ENCODE measurements at regions not wholly inside any gene's neighbourhood (a gene's known extent, or its start where the extent isn't known, plus 50 kb on each side); places are given as distances from the start of the nearest gene placed in this dataset.
A peak's percentile ranks its signal among the peaks of the same experiment; 100 is the strongest.

DNA sequence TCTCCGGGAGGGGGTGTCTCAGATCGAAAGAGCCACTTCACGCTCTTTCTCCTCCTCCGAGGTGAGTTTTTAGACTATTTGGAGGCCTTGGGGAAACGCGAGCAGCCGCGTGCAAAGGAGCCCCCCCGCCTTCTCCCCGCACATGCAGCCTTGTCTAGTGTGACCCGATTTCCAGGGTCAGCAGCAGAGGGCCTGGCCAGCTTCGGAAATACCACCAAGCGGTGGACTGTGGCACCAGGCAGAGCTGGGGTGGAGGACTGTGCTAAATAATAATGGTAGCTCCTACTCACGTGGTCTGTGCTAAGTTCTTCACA, 79.3 kb upstream of the BCOR start (continued):
- TF ChIP-seq XRCC5 (optimal IDR thresholded peaks at IDR 0.05; ENCODE audit: low read length) (no peak), DDIT3 (CRISPR knock-in tag; IDR thresholded peaks at IDR 0.05) (no peak), ZNF367 (CRISPR knock-in tag; IDR thresholded peaks at IDR 0.05; ENCODE audit: borderline replicate concordance) (no peak), ZNF639 (CRISPR knock-in tag; conservative IDR thresholded peaks at IDR 0.05) (no peak), ELF3 (CRISPR knock-in tag; IDR thresholded peaks at IDR 0.05) (no peak), ZNF570 (CRISPR knock-in tag; IDR thresholded peaks at IDR 0.05; ENCODE audit: borderline replicate concordance) (no peak), ZSCAN20 (CRISPR knock-in tag; IDR thresholded peaks at IDR 0.05; ENCODE audit: borderline replicate concordance) (no peak), SRF (IDR thresholded peaks at IDR 0.05; ENCODE audit: low read depth, low read length) (no peak), ZNF350 (CRISPR knock-in tag; IDR thresholded peaks at IDR 0.05; ENCODE audit: borderline replicate concordance, low read depth) (no peak), SP5 (CRISPR knock-in tag; IDR thresholded peaks at IDR 0.05; ENCODE audit: borderline replicate concordance, low read depth) (no peak), ZBTB33 (CRISPR knock-in tag; IDR thresholded peaks at IDR 0.05) (no peak), SRSF4 (IDR thresholded peaks at IDR 0.05; ENCODE audit: low read depth, low read length, poor library complexity, severe bottlenecking) (no peak), NR3C1 (CRISPR knock-in tag; IDR thresholded peaks at IDR 0.05) (no peak)
- TF ChIP-seq, protein P1, sequence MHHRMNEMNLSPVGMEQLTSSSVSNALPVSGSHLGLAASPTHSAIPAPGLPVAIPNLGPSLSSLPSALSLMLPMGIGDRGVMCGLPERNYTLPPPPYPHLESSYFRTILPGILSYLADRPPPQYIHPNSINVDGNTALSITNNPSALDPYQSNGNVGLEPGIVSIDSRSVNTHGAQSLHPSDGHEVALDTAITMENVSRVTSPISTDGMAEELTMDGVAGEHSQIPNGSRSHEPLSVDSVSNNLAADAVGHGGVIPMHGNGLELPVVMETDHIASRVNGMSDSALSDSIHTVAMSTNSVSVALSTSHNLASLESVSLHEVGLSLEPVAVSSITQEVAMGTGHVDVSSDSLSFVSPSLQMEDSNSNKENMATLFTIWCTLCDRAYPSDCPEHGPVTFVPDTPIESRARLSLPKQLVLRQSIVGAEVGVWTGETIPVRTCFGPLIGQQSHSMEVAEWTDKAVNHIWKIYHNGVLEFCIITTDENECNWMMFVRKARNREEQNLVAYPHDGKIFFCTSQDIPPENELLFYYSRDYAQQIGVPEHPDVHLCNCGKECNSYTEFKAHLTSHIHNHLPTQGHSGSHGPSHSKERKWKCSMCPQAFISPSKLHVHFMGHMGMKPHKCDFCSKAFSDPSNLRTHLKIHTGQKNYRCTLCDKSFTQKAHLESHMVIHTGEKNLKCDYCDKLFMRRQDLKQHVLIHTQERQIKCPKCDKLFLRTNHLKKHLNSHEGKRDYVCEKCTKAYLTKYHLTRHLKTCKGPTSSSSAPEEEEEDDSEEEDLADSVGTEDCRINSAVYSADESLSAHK (CRISPR knock-in tag; IDR thresholded peaks at IDR 0.05; ENCODE audit: borderline replicate concordance): no peak
- TF ChIP-seq, protein P2, sequence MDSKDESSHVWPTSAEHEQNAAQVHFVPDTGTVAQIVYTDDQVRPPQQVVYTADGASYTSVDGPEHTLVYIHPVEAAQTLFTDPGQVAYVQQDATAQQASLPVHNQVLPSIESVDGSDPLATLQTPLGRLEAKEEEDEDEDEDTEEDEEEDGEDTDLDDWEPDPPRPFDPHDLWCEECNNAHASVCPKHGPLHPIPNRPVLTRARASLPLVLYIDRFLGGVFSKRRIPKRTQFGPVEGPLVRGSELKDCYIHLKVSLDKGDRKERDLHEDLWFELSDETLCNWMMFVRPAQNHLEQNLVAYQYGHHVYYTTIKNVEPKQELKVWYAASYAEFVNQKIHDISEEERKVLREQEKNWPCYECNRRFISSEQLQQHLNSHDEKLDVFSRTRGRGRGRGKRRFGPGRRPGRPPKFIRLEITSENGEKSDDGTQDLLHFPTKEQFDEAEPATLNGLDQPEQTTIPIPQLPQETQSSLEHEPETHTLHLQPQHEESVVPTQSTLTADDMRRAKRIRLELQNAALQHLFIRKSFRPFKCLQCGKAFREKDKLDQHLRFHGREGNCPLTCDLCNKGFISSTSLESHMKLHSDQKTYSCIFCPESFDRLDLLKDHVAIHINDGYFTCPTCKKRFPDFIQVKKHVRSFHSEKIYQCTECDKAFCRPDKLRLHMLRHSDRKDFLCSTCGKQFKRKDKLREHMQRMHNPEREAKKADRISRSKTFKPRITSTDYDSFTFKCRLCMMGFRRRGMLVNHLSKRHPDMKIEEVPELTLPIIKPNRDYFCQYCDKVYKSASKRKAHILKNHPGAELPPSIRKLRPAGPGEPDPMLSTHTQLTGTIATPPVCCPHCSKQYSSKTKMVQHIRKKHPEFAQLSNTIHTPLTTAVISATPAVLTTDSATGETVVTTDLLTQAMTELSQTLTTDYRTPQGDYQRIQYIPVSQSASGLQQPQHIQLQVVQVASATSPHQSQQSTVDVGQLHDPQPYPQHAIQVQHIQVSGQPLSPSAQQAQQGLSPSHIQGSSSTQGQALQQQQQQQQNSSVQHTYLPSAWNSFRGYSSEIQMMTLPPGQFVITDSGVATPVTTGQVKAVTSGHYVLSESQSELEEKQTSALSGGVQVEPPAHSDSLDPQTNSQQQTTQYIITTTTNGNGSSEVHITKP (CRISPR knock-in tag; IDR thresholded peaks at IDR 0.05; ENCODE audit: low read depth): peak; percentile 76
- TF ChIP-seq, protein P3, sequence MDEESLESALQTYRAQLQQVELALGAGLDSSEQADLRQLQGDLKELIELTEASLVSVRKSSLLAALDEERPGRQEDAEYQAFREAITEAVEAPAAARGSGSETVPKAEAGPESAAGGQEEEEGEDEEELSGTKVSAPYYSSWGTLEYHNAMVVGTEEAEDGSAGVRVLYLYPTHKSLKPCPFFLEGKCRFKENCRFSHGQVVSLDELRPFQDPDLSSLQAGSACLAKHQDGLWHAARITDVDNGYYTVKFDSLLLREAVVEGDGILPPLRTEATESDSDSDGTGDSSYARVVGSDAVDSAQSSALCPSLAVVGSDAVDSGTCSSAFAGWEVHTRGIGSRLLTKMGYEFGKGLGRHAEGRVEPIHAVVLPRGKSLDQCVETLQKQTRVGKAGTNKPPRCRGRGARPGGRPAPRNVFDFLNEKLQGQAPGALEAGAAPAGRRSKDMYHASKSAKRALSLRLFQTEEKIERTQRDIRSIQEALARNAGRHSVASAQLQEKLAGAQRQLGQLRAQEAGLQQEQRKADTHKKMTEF (CRISPR knock-in tag; IDR thresholded peaks at IDR 0.05): no peak

All from HepG2 (cell line).